IMR-90 (cell line): ENCODE measurements at regions not wholly inside any gene's neighbourhood (a gene's known extent, or its start where the extent isn't known, plus 50 kb on each side); places are given as distances from the start of the nearest gene placed in this dataset.

ENCODE experiments used
- ATAC-seq: fragments of 200-7000 bp; cut with Tn5 transposase; 2 replicates; pipeline ENCODE4 v1.9.1; 2020; ENCODE audit warnings: low read depth, mild to moderate bottlenecking, moderate library complexity
- BruUV-seq: library from RNA; stranded (reverse); fragments of 400-500 nt; replicated peaks from 2 replicates; lab custom pipeline; 2021; lab: Mats Ljungman, UMichigan
- CTCF ChIA-PET: fragments of 300-600 bp; formaldehyde crosslinking; extraction: SDS; loops from one replicate; lab custom pipeline; 2021; ENCODE audit warnings: antibody characterized with exemption; lab: Yijun Ruan, JAX
- POLR2A ChIA-PET: fragments of 300-600 bp; sonication (Branson Sonifier 250); formaldehyde crosslinking; loops from one replicate; lab custom pipeline; 2022; ENCODE audit warnings: antibody characterized with exemption; ENCODE audit not compliant: unreplicated experiment; lab: Charles Lee
- DNase-seq: peaks from one replicate; pipeline ENCODE4 v3.0.0; 2013
- H2AFZ ChIP-seq: replicated peaks from 2 replicates; pipeline ENCODE3; 2013; ENCODE audit warnings: low read length, mild to moderate bottlenecking; ENCODE audit not compliant: poor library complexity
- H2AK5ac ChIP-seq: 2 replicates; pipeline ENCODE4 v1.6.1; 2013; ENCODE audit warnings: low read depth, low read length, inconsistent platforms
- H2AK9ac ChIP-seq: replicated peaks from 2 replicates; pipeline ENCODE3; 2013; ENCODE audit warnings: mild to moderate bottlenecking, low read depth, low read length, moderate library complexity; ENCODE audit not compliant: poor library complexity
- H2BK120ac ChIP-seq: 2 replicates; pipeline ENCODE4 v1.6.1; 2013; ENCODE audit warnings: low read depth, low read length, inconsistent platforms
- H2BK15ac ChIP-seq: 3 replicates; pipeline ENCODE4 v1.6.1; 2013; ENCODE audit warnings: low read depth, low read length, inconsistent platforms
- H2BK20ac ChIP-seq: 2 replicates; pipeline ENCODE4 v1.6.1; 2013; ENCODE audit warnings: low read depth, mild to moderate bottlenecking, inconsistent platforms, low read length, moderate library complexity
- H2BK5ac ChIP-seq: 2 replicates; pipeline ENCODE4 v1.6.1; 2013; ENCODE audit warnings: mild to moderate bottlenecking, low read depth, low read length, inconsistent platforms; ENCODE audit not compliant: poor library complexity, severe bottlenecking
- H3K14ac ChIP-seq: replicated peaks from 2 replicates; pipeline ENCODE4 v1.6.1; 2013; ENCODE audit warnings: low read depth, low read length, inconsistent platforms
- H3K18ac ChIP-seq: 2 replicates; pipeline ENCODE4 v1.6.1; 2013; ENCODE audit warnings: low read depth, low read length, control low read depth
- H3K23ac ChIP-seq: 2 replicates; pipeline ENCODE4 v1.6.1; 2013; ENCODE audit warnings: low read depth, low read length, inconsistent platforms
- H3K27ac ChIP-seq: 2 replicates; pipeline ENCODE4 v1.5.1; 2013; ENCODE audit warnings: mild to moderate bottlenecking, control low read depth, low read length; ENCODE audit not compliant: insufficient read depth
- H3K27me3 ChIP-seq: 2 replicates; pipeline ENCODE4 v1.6.1; 2013; ENCODE audit warnings: low read length; ENCODE audit not compliant: control insufficient read depth, insufficient read depth
- H3K36me3 ChIP-seq: 2 replicates; pipeline ENCODE4 v1.6.1; 2013; ENCODE audit warnings: low read length, mixed read lengths; ENCODE audit not compliant: control insufficient read depth, insufficient read depth
- H3K4ac ChIP-seq: 2 replicates; pipeline ENCODE4 v1.6.1; 2013; ENCODE audit warnings: low read depth, low read length, inconsistent platforms
- H3K4me1 ChIP-seq: 2 replicates; pipeline ENCODE4 v1.6.1; 2013; ENCODE audit warnings: low read length, mixed read lengths; ENCODE audit not compliant: control insufficient read depth, insufficient read depth
- H3K4me2 ChIP-seq: 2 replicates; pipeline ENCODE4 v1.6.1; 2013; ENCODE audit warnings: low read depth, mild to moderate bottlenecking, control low read depth, low read length, moderate library complexity
- H3K4me3 ChIP-seq: 2 replicates; pipeline ENCODE4 v1.5.1; 2013; ENCODE audit warnings: low read depth, mild to moderate bottlenecking, control low read depth, low read length, moderate library complexity; ENCODE audit not compliant: insufficient read depth
- H3K56ac ChIP-seq: 2 replicates; pipeline ENCODE4 v1.6.1; 2013; ENCODE audit warnings: low read length, inconsistent platforms; ENCODE audit not compliant: insufficient read depth; ENCODE audit errors: extremely low read depth
- H3K79me1 ChIP-seq, 2 experiments: 2 replicates each; pipeline ENCODE4 v1.6.1; 2013; ENCODE audit warnings: low read length in 2 of 2, inconsistent platforms in 1 of 2, low read depth in 1 of 2
- H3K9ac ChIP-seq: 2 replicates; pipeline ENCODE4 v1.6.1; 2013; ENCODE audit warnings: low read depth, low read length, control low read depth
- H3K9me1 ChIP-seq: 2 replicates; pipeline ENCODE4 v1.6.1; 2013; ENCODE audit warnings: low read length, inconsistent platforms; ENCODE audit not compliant: insufficient read depth
- H3K9me3 ChIP-seq: 2 replicates; pipeline ENCODE4 v1.6.1; 2013; ENCODE audit warnings: low read length; ENCODE audit not compliant: control insufficient read depth, insufficient read depth
- H4K20me1 ChIP-seq: 2 replicates; pipeline ENCODE4 v1.6.1; 2013; ENCODE audit warnings: low read length, inconsistent platforms; ENCODE audit not compliant: insufficient read depth
- H4K5ac ChIP-seq: 2 replicates; pipeline ENCODE4 v1.6.1; 2013; ENCODE audit warnings: mild to moderate bottlenecking, low read depth, low read length, control low read depth
- H4K8ac ChIP-seq, 2 experiments: 2 replicates each; pipeline ENCODE4 v1.6.1; 2013; ENCODE audit warnings: low read depth in 2 of 2, low read length in 2 of 2, control low read depth in 1 of 2, inconsistent platforms in 1 of 2
- H4K91ac ChIP-seq: 2 replicates; pipeline ENCODE4 v1.6.1; 2013; ENCODE audit warnings: low read depth, low read length, inconsistent platforms; ENCODE audit not compliant: insufficient read depth
- CTCF ChIP-seq: conservative IDR thresholded peaks from 2 replicates; pipeline ENCODE4 v1.5.1; 2012; ENCODE audit warnings: mild to moderate bottlenecking, low read depth, low read length, improper control_type of control experiment
- MXI1 ChIP-seq: IDR thresholded peaks from 2 replicates; pipeline ENCODE4 v1.6.1; 2012; ENCODE audit warnings: low read depth, mild to moderate bottlenecking, low read length, moderate library complexity, borderline replicate concordance
- NFE2L2 ChIP-seq: fragments of 150-350 bp; IDR thresholded peaks from 2 replicates; pipeline ENCODE4 v1.6.1; 2016; ENCODE audit warnings: low read depth, mild to moderate bottlenecking, low read length
- RCOR1 ChIP-seq: IDR thresholded peaks from 2 replicates; pipeline ENCODE4 v1.6.1; 2012; ENCODE audit warnings: mild to moderate bottlenecking, low read length, improper control_type of control experiment; ENCODE audit not compliant: insufficient replicate concordance
- RFX5 ChIP-seq: IDR thresholded peaks from 2 replicates; pipeline ENCODE4 v1.8.0; 2012; ENCODE audit warnings: low read depth, mild to moderate bottlenecking, low read length, moderate library complexity
- SMC3 ChIP-seq: fragments of 150-350 bp; IDR thresholded peaks from 2 replicates; pipeline ENCODE4 v1.6.1; 2016; ENCODE audit warnings: low read depth, mild to moderate bottlenecking, antibody characterized with exemption, low read length, moderate library complexity
- WGBS, 2 experiments: methylation state at CpG; one replicate each; pipeline versions ENCODE4 v1.1.5 to v1.1.7; 2013; ENCODE audit warnings: missing lambda C conversion rate in 2 of 2; ENCODE audit not compliant: insufficient read length in 1 of 2; ENCODE audit errors: extremely low coverage in 2 of 2; 5-methylcytosine and 5-hydroxymethylcytosine counted together
- dilution Hi-C: fragments of 300-500 bp; cut with HindIII; formaldehyde crosslinking; loops from one replicate; pipeline ENCODE4 v1.14.3; 2018; ENCODE audit warnings: low sequenced_read_pairs; ENCODE audit not compliant: unreplicated experiment
- in situ Hi-C: fragments of 300-500 bp; cut with MboI; formaldehyde crosslinking; loops from 3 replicates; pipeline ENCODE4 v1.14.3; 2019; ENCODE audit warnings: low sequenced_read_pairs, inconsistent platforms, mixed read lengths
- intact Hi-C: fragments of 100-400 bp; cut with micrococcal nuclease; formaldehyde crosslinking; loops from 2 replicates; pipeline ENCODE4 v1.10.0; 2022

- no CpG with 5 or more reads among the region's 3 CpGs for WGBS, 2 experiments
- no peaks in the 10 kb centered on the region for H3K36me3 ChIP-seq
- H4K91ac ChIP-seq, result no peak overlapping the region
- H3K4me2 ChIP-seq, result no peak overlapping the region
- no peaks in the 10 kb centered on the region for H3K27me3 ChIP-seq
- BruUV-seq, result no TSS peak
- no peak overlapping the region for H2AK5ac ChIP-seq
- POLR2A ChIA-PET, result no interaction called here
- no peaks in the 10 kb centered on the region for H4K20me1 ChIP-seq
- no peak overlapping the region for H3K9ac ChIP-seq
- dilution Hi-C loops (no loop called here), intact Hi-C loops (no loop called here), in situ Hi-C loops (no loop called here)
- H3K27ac ChIP-seq, result no peak overlapping the region
- no peak overlapping the region for H3K4me3 ChIP-seq
- no peaks in the 10 kb centered on the region for H3K4me1 ChIP-seq
- no peak overlapping the region for H2AK9ac ChIP-seq
- no peak overlapping the region for H3K14ac ChIP-seq
- no peak overlapping the region for H3K18ac ChIP-seq
- no peak overlapping the region for H2BK15ac ChIP-seq
- no peak for ATAC-seq
- H2BK5ac ChIP-seq, result no peak overlapping the region
- no peak overlapping the region for H3K23ac ChIP-seq
- no peak overlapping the region for H3K56ac ChIP-seq
- no peak overlapping the region for H4K8ac ChIP-seq
- no peak for TF ChIP-seq NFE2L2
- TF ChIP-seq RCOR1, result no peak
- TF ChIP-seq SMC3, result no peak
- no peak for TF ChIP-seq CTCF
- TF ChIP-seq MXI1, result no peak
- no peak for TF ChIP-seq RFX5
- H3K4ac ChIP-seq, result no peak overlapping the region
- H3K79me1 ChIP-seq, result no peaks in the 10 kb centered on the region
- no peak overlapping the region for H2AFZ ChIP-seq
- peaks cover 7% of the 10 kb centered on the region; the same call in 1 of the 2 replicates for H3K9me3 ChIP-seq
- H2BK120ac ChIP-seq, result no peak overlapping the region
- H2BK20ac ChIP-seq, result no peak overlapping the region
- H4K5ac ChIP-seq, result no peak overlapping the region
- CTCF ChIA-PET, result no interaction called here
- DNase-seq, result no peak
- H3K9me1 ChIP-seq, result no peaks in the 10 kb centered on the region
Measured at GRCh38 chr12:126858560-126858959, 1408.4 kb upstream of the TMEM132C start.
